ENCODE measurements at regions not wholly inside any gene's neighbourhood (a gene's known extent, or its start where the extent isn't known, plus 50 kb on each side); places are given as distances from the start of the nearest gene placed in this dataset.
A peak's percentile ranks its signal among the peaks of the same experiment; 100 is the strongest.

- Mint-ChIP-seq H3K9me3 (ENCODE audit: unreplicated experiment) (no peaks in the 10 kb centered on the region), H3K27ac (ENCODE audit: low read depth, unreplicated experiment) (no peak overlapping the region), H3K4me1 (ENCODE audit: insufficient read depth, unreplicated experiment) (no peaks in the 10 kb centered on the region), H3K36me3 (ENCODE audit: insufficient read depth, unreplicated experiment) (no peaks in the 10 kb centered on the region), H3K27me3 (ENCODE audit: insufficient read depth, unreplicated experiment) (peaks cover 43% of the 10 kb centered on the region), H3K4me3 (ENCODE audit: unreplicated experiment) (no peak overlapping the region)
- POLR2A ChIA-PET: no interaction called here
- CTCF ChIA-PET: interaction anchor here (0.6 kb wide), 1 partner anchor 47 kb away, joined by 4 read pairs; no protein-coding TSS in a partner anchor
- intact Hi-C loops (cut with micrococcal nuclease): no loop called here
- DNase-seq (ENCODE audit: unreplicated experiment): no peak
- no TSS peak for BruUV-seq (replicated peaks)
- no peak for TF ChIP-seq CTCF (IDR thresholded peaks at IDR 0.05; ENCODE audit: unreplicated experiment)
These were observed 400.3 kb upstream of the POU3F1 start for GRCh38 chr1:38446936-38447335.

DNA sequence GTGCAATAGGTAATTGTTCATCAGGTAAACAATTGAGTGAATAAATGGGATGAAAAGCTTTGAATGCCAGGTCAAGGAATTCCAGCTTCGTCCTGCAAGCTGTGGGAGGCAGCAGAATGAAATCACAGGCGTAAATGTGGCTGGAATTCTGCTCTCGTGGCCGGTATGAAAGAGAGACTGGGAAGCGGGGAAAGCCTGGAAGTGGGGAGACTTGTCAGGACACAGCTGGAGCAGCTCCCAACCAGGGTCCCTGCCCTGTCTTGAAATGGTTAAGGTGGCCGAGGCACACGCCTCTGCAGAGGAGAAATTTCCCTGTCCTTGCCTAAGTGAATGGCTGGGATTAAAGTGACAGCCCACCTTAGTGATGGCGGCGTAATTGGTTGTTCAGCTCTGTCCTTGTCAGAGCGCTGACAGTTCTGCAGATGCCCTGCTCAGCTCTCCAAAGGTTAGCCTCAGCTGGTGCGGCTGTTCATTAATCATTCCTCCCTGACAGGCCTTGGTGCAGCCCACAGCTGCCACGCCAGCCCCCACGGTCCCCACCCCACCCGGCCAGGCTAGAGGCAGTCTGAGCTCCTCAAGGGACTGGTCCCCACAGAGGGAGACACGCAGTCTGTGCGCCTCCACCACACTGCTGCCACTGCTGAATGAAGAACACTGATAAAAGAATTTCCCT lies 398.3 kb upstream of the POU3F1 start:
- Mint-ChIP-seq H3K27me3 (ENCODE audit: insufficient read depth, unreplicated experiment) (peaks cover 63% of the 10 kb centered on the region), H3K4me3 (ENCODE audit: unreplicated experiment) (no peak overlapping the region), H3K27ac (ENCODE audit: low read depth, unreplicated experiment) (no peak overlapping the region), H3K36me3 (ENCODE audit: insufficient read depth, unreplicated experiment) (no peaks in the 10 kb centered on the region), H3K4me1 (ENCODE audit: insufficient read depth, unreplicated experiment) (no peaks in the 10 kb centered on the region), H3K9me3 (ENCODE audit: unreplicated experiment) (peaks cover 10% of the 10 kb centered on the region)
- BruUV-seq (replicated peaks): no TSS peak
- intact Hi-C loops (cut with micrococcal nuclease): no loop called here
- POLR2A ChIA-PET: no interaction called here
- no peak for DNase-seq (ENCODE audit: unreplicated experiment)
- TF ChIP-seq CTCF (IDR thresholded peaks at IDR 0.05; ENCODE audit: unreplicated experiment): no peak
- CTCF ChIA-PET: no interaction called here

DNA sequence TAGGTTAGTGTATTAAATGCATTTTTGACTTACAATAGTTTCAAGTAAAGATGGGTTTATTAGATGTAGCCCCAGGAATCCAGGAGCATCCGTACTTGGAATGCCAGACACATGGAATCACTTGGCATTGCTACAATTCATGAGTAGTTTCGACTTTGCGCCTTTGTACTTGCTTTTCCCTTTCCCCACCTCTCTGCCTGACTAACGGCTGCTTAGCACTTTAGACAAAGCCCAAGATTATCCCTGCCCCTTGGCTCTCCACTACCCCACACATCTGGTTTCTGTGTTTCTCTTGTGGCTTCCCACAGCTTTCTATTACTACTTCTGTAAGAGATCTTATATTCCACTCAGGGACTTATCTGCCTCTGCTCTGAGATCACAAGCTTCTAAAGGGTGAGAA lies 397.7 kb upstream of the POU3F1 start:
- intact Hi-C loops (cut with micrococcal nuclease): no loop called here
- no TSS peak for BruUV-seq (replicated peaks)
- peaks cover 69% of the 10 kb centered on the region for H3K27me3 Mint-ChIP-seq (ENCODE audit: insufficient read depth, unreplicated experiment)
- CTCF ChIA-PET: interaction anchor here (1.0 kb wide), 1 partner anchor 9 kb away, joined by 3 read pairs; no protein-coding TSS in a partner anchor
- H3K4me1 Mint-ChIP-seq (ENCODE audit: insufficient read depth, unreplicated experiment): no peaks in the 10 kb centered on the region
- peak; percentile 6 for DNase-seq (ENCODE audit: unreplicated experiment)
- H3K27ac Mint-ChIP-seq (ENCODE audit: low read depth, unreplicated experiment): no peak overlapping the region
- POLR2A ChIA-PET: no interaction called here
- peaks cover 10% of the 10 kb centered on the region for H3K9me3 Mint-ChIP-seq (ENCODE audit: unreplicated experiment)
- H3K36me3 Mint-ChIP-seq (ENCODE audit: insufficient read depth, unreplicated experiment): no peaks in the 10 kb centered on the region
- TF ChIP-seq CTCF (IDR thresholded peaks at IDR 0.05; ENCODE audit: unreplicated experiment): no peak
- no peak overlapping the region for H3K4me3 Mint-ChIP-seq (ENCODE audit: unreplicated experiment)

GRCh38 chr1:38440402-38440801 lies 393.8 kb upstream of the POU3F1 start:
- ChIA-PET POLR2A (interaction anchor here (0.6 to 1.1 kb wide), 2 partner anchors 40 to 257 kb away, joined by 3 to 4 read pairs; no protein-coding TSS in a partner anchor), CTCF (interaction anchor here (0.9 kb wide), 1 partner anchor 22 kb away, joined by 3 read pairs; no protein-coding TSS in a partner anchor)
- DNase-seq (ENCODE audit: unreplicated experiment): no peak
- BruUV-seq (replicated peaks): no TSS peak
- H3K4me3 Mint-ChIP-seq (ENCODE audit: unreplicated experiment): no peak overlapping the region
- H3K4me1 Mint-ChIP-seq (ENCODE audit: insufficient read depth, unreplicated experiment): no peaks in the 10 kb centered on the region
- H3K27ac Mint-ChIP-seq (ENCODE audit: low read depth, unreplicated experiment): no peak overlapping the region
- H3K36me3 Mint-ChIP-seq (ENCODE audit: insufficient read depth, unreplicated experiment): no peaks in the 10 kb centered on the region
- no peak for TF ChIP-seq CTCF (IDR thresholded peaks at IDR 0.05; ENCODE audit: unreplicated experiment)
- H3K27me3 Mint-ChIP-seq (ENCODE audit: insufficient read depth, unreplicated experiment): peaks cover 90% of the 10 kb centered on the region
- peaks cover 10% of the 10 kb centered on the region for H3K9me3 Mint-ChIP-seq (ENCODE audit: unreplicated experiment)
- intact Hi-C loops (cut with micrococcal nuclease): no loop called here
